IMR-90 (cell line): ENCODE measurements at regions not wholly inside any gene's neighbourhood (a gene's known extent, or its start where the extent isn't known, plus 50 kb on each side); places are given as distances from the start of the nearest gene placed in this dataset.

Experiments used
- ATAC-seq: fragments of 200-7000 bp; cut with Tn5 transposase; 2 replicates; pipeline ENCODE4 v1.9.1; 2020; ENCODE audit warnings: low read depth, mild to moderate bottlenecking, moderate library complexity
- BruUV-seq: library from RNA; stranded (reverse); fragments of 400-500 nt; replicated peaks from 2 replicates; lab custom pipeline; 2021; lab: Mats Ljungman, UMichigan
- CTCF ChIA-PET: fragments of 300-600 bp; formaldehyde crosslinking; extraction: SDS; loops from one replicate; lab custom pipeline; 2021; ENCODE audit warnings: antibody characterized with exemption; lab: Yijun Ruan, JAX
- POLR2A ChIA-PET: fragments of 300-600 bp; sonication (Branson Sonifier 250); formaldehyde crosslinking; loops from one replicate; lab custom pipeline; 2022; ENCODE audit warnings: antibody characterized with exemption; ENCODE audit not compliant: unreplicated experiment; lab: Charles Lee
- DNase-seq: peaks from one replicate; pipeline ENCODE4 v3.0.0; 2013
- H2AFZ ChIP-seq: replicated peaks from 2 replicates; pipeline ENCODE3; 2013; ENCODE audit warnings: low read length, mild to moderate bottlenecking; ENCODE audit not compliant: poor library complexity
- H2AK5ac ChIP-seq: 2 replicates; pipeline ENCODE4 v1.6.1; 2013; ENCODE audit warnings: low read depth, low read length, inconsistent platforms
- H2AK9ac ChIP-seq: replicated peaks from 2 replicates; pipeline ENCODE3; 2013; ENCODE audit warnings: mild to moderate bottlenecking, low read depth, low read length, moderate library complexity; ENCODE audit not compliant: poor library complexity
- H2BK120ac ChIP-seq: 2 replicates; pipeline ENCODE4 v1.6.1; 2013; ENCODE audit warnings: low read depth, low read length, inconsistent platforms
- H2BK15ac ChIP-seq: 3 replicates; pipeline ENCODE4 v1.6.1; 2013; ENCODE audit warnings: low read depth, low read length, inconsistent platforms
- H2BK20ac ChIP-seq: 2 replicates; pipeline ENCODE4 v1.6.1; 2013; ENCODE audit warnings: low read depth, mild to moderate bottlenecking, inconsistent platforms, low read length, moderate library complexity
- H2BK5ac ChIP-seq: 2 replicates; pipeline ENCODE4 v1.6.1; 2013; ENCODE audit warnings: mild to moderate bottlenecking, low read depth, low read length, inconsistent platforms; ENCODE audit not compliant: poor library complexity, severe bottlenecking
- H3K14ac ChIP-seq: replicated peaks from 2 replicates; pipeline ENCODE4 v1.6.1; 2013; ENCODE audit warnings: low read depth, low read length, inconsistent platforms
- H3K18ac ChIP-seq: 2 replicates; pipeline ENCODE4 v1.6.1; 2013; ENCODE audit warnings: low read depth, low read length, control low read depth
- H3K23ac ChIP-seq: 2 replicates; pipeline ENCODE4 v1.6.1; 2013; ENCODE audit warnings: low read depth, low read length, inconsistent platforms
- H3K27ac ChIP-seq: 2 replicates; pipeline ENCODE4 v1.5.1; 2013; ENCODE audit warnings: mild to moderate bottlenecking, control low read depth, low read length; ENCODE audit not compliant: insufficient read depth
- H3K27me3 ChIP-seq: 2 replicates; pipeline ENCODE4 v1.6.1; 2013; ENCODE audit warnings: low read length; ENCODE audit not compliant: control insufficient read depth, insufficient read depth
- H3K36me3 ChIP-seq: 2 replicates; pipeline ENCODE4 v1.6.1; 2013; ENCODE audit warnings: low read length, mixed read lengths; ENCODE audit not compliant: control insufficient read depth, insufficient read depth
- H3K4ac ChIP-seq: 2 replicates; pipeline ENCODE4 v1.6.1; 2013; ENCODE audit warnings: low read depth, low read length, inconsistent platforms
- H3K4me1 ChIP-seq: 2 replicates; pipeline ENCODE4 v1.6.1; 2013; ENCODE audit warnings: low read length, mixed read lengths; ENCODE audit not compliant: control insufficient read depth, insufficient read depth
- H3K4me2 ChIP-seq: 2 replicates; pipeline ENCODE4 v1.6.1; 2013; ENCODE audit warnings: low read depth, mild to moderate bottlenecking, control low read depth, low read length, moderate library complexity
- H3K4me3 ChIP-seq: 2 replicates; pipeline ENCODE4 v1.5.1; 2013; ENCODE audit warnings: low read depth, mild to moderate bottlenecking, control low read depth, low read length, moderate library complexity; ENCODE audit not compliant: insufficient read depth
- H3K56ac ChIP-seq: 2 replicates; pipeline ENCODE4 v1.6.1; 2013; ENCODE audit warnings: low read length, inconsistent platforms; ENCODE audit not compliant: insufficient read depth; ENCODE audit errors: extremely low read depth
- H3K79me1 ChIP-seq, 2 experiments: 2 replicates each; pipeline ENCODE4 v1.6.1; 2013; ENCODE audit warnings: low read length in 2 of 2, inconsistent platforms in 1 of 2, low read depth in 1 of 2
- H3K9ac ChIP-seq: 2 replicates; pipeline ENCODE4 v1.6.1; 2013; ENCODE audit warnings: low read depth, low read length, control low read depth
- H3K9me1 ChIP-seq: 2 replicates; pipeline ENCODE4 v1.6.1; 2013; ENCODE audit warnings: low read length, inconsistent platforms; ENCODE audit not compliant: insufficient read depth
- H3K9me3 ChIP-seq: 2 replicates; pipeline ENCODE4 v1.6.1; 2013; ENCODE audit warnings: low read length; ENCODE audit not compliant: control insufficient read depth, insufficient read depth
- H4K20me1 ChIP-seq: 2 replicates; pipeline ENCODE4 v1.6.1; 2013; ENCODE audit warnings: low read length, inconsistent platforms; ENCODE audit not compliant: insufficient read depth
- H4K5ac ChIP-seq: 2 replicates; pipeline ENCODE4 v1.6.1; 2013; ENCODE audit warnings: mild to moderate bottlenecking, low read depth, low read length, control low read depth
- H4K8ac ChIP-seq, 2 experiments: 2 replicates each; pipeline ENCODE4 v1.6.1; 2013; ENCODE audit warnings: low read depth in 2 of 2, low read length in 2 of 2, control low read depth in 1 of 2, inconsistent platforms in 1 of 2
- H4K91ac ChIP-seq: 2 replicates; pipeline ENCODE4 v1.6.1; 2013; ENCODE audit warnings: low read depth, low read length, inconsistent platforms; ENCODE audit not compliant: insufficient read depth
- BHLHE40 ChIP-seq: fragments of 150-350 bp; IDR thresholded peaks from 2 replicates; pipeline ENCODE4 v1.6.1; 2016; ENCODE audit warnings: mild to moderate bottlenecking, low read depth, low read length
- CEBPB ChIP-seq: IDR thresholded peaks from 2 replicates; pipeline ENCODE4 v1.6.1; 2012; ENCODE audit warnings: low read depth, low read length, improper control_type of control experiment
- CHD1 ChIP-seq: IDR thresholded peaks from 2 replicates; pipeline ENCODE4 v1.6.1; 2012; ENCODE audit warnings: low read depth, low read length, improper control_type of control experiment
- ELK1 ChIP-seq: fragments of 150-350 bp; IDR thresholded peaks from 2 replicates; pipeline ENCODE4 v1.6.1; 2016; ENCODE audit warnings: low read depth, mild to moderate bottlenecking, low read length, moderate library complexity, borderline replicate concordance
- FOS ChIP-seq: fragments of 150-350 bp; IDR thresholded peaks from 2 replicates; pipeline ENCODE4 v1.6.1; 2016; ENCODE audit warnings: low read depth, low read length
- MAFK ChIP-seq: IDR thresholded peaks from 2 replicates; pipeline ENCODE4 v1.6.1; 2012; ENCODE audit warnings: low read depth, low read length, improper control_type of control experiment
- MAZ ChIP-seq: IDR thresholded peaks from 2 replicates; pipeline ENCODE4 v1.6.1; 2012; ENCODE audit warnings: low read depth, mild to moderate bottlenecking, low read length, improper control_type of control experiment, moderate library complexity, borderline replicate concordance
- MXI1 ChIP-seq: IDR thresholded peaks from 2 replicates; pipeline ENCODE4 v1.6.1; 2012; ENCODE audit warnings: low read depth, mild to moderate bottlenecking, low read length, moderate library complexity, borderline replicate concordance
- NFE2L2 ChIP-seq: fragments of 150-350 bp; IDR thresholded peaks from 2 replicates; pipeline ENCODE4 v1.6.1; 2016; ENCODE audit warnings: low read depth, mild to moderate bottlenecking, low read length
- POLR2A ChIP-seq: IDR thresholded peaks from 2 replicates; pipeline ENCODE4 v1.6.1; 2012; ENCODE audit warnings: mild to moderate bottlenecking, low read depth, low read length
- RAD21 ChIP-seq: IDR thresholded peaks from 2 replicates; pipeline ENCODE4 v1.6.1; 2012; ENCODE audit warnings: low read length, improper control_type of control experiment
- RCOR1 ChIP-seq: IDR thresholded peaks from 2 replicates; pipeline ENCODE4 v1.6.1; 2012; ENCODE audit warnings: mild to moderate bottlenecking, low read length, improper control_type of control experiment; ENCODE audit not compliant: insufficient replicate concordance
- RFX5 ChIP-seq: IDR thresholded peaks from 2 replicates; pipeline ENCODE4 v1.8.0; 2012; ENCODE audit warnings: low read depth, mild to moderate bottlenecking, low read length, moderate library complexity
- SMC3 ChIP-seq: fragments of 150-350 bp; IDR thresholded peaks from 2 replicates; pipeline ENCODE4 v1.6.1; 2016; ENCODE audit warnings: low read depth, mild to moderate bottlenecking, antibody characterized with exemption, low read length, moderate library complexity
- USF2 ChIP-seq: fragments of 150-350 bp; IDR thresholded peaks from 2 replicates; pipeline ENCODE4 v1.6.1; 2017; ENCODE audit warnings: mild to moderate bottlenecking, antibody characterized with exemption, low read length, low read depth
- WGBS, 2 experiments: methylation state at CpG; one replicate each; pipeline versions ENCODE4 v1.1.5 to v1.1.7; 2013; ENCODE audit warnings: missing lambda C conversion rate in 2 of 2; ENCODE audit not compliant: insufficient read length in 1 of 2; ENCODE audit errors: extremely low coverage in 2 of 2; 5-methylcytosine and 5-hydroxymethylcytosine counted together
- dilution Hi-C: fragments of 300-500 bp; cut with HindIII; formaldehyde crosslinking; loops from one replicate; pipeline ENCODE4 v1.14.3; 2018; ENCODE audit warnings: low sequenced_read_pairs; ENCODE audit not compliant: unreplicated experiment
- in situ Hi-C: fragments of 300-500 bp; cut with MboI; formaldehyde crosslinking; loops from 3 replicates; pipeline ENCODE4 v1.14.3; 2019; ENCODE audit warnings: low sequenced_read_pairs, inconsistent platforms, mixed read lengths
- intact Hi-C: fragments of 100-400 bp; cut with micrococcal nuclease; formaldehyde crosslinking; loops from 2 replicates; pipeline ENCODE4 v1.10.0; 2022
- TF ChIP-seq, protein P1 (sequence below): conservative IDR thresholded peaks from 2 replicates; pipeline ENCODE4 v1.5.1; 2012; ENCODE audit warnings: mild to moderate bottlenecking, low read depth, low read length, improper control_type of control experiment

DNA sequence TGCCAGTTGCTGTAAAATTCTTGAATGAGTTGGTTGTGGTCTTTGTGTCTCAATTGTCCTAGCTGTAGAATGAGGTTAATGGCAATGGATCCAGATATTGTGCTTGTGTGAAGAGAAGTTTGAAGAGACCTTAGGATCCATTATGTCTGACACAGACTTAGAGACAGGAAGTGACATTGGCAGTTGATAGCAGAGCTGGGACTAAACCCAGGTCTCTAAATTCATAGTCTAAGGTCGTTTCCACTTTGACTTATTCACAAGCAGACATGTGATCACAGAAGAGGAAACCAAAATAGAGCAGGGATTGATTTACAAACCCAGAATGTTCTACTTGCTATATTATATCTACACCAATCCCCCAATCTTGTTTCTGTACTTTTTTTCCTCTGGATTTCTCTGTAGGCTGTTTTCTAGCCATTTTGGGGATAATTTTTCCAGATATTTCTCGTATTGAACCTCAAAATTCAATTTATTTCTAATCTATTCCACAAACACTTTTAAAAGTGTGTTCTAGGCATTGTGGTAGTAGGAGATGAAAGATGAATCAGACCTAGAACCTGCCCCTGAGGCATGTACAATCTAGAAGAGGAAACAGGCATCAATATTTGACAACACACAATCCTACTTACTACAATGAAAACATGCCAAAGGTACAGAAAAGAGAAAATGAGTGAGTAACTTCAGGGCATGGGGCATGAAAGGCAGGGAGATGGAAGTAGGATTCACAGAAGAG lies 123.3 kb downstream of the NFKBIZ start:
- TF ChIP-seq RCOR1 = no peak
- no peak for TF ChIP-seq MAFK
- TF ChIP-seq USF2 = no peak
- TF ChIP-seq, protein P1, sequence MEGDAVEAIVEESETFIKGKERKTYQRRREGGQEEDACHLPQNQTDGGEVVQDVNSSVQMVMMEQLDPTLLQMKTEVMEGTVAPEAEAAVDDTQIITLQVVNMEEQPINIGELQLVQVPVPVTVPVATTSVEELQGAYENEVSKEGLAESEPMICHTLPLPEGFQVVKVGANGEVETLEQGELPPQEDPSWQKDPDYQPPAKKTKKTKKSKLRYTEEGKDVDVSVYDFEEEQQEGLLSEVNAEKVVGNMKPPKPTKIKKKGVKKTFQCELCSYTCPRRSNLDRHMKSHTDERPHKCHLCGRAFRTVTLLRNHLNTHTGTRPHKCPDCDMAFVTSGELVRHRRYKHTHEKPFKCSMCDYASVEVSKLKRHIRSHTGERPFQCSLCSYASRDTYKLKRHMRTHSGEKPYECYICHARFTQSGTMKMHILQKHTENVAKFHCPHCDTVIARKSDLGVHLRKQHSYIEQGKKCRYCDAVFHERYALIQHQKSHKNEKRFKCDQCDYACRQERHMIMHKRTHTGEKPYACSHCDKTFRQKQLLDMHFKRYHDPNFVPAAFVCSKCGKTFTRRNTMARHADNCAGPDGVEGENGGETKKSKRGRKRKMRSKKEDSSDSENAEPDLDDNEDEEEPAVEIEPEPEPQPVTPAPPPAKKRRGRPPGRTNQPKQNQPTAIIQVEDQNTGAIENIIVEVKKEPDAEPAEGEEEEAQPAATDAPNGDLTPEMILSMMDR = no peak
- no peak for TF ChIP-seq BHLHE40
- no peak for TF ChIP-seq ELK1
- TF ChIP-seq POLR2A = no peak
- no peak for TF ChIP-seq FOS
- no peak for TF ChIP-seq SMC3
- TF ChIP-seq RFX5 = no peak
- TF ChIP-seq RAD21 = no peak
- TF ChIP-seq MAZ = no peak
- no peak for TF ChIP-seq CEBPB
- TF ChIP-seq CHD1 = no peak
- TF ChIP-seq MXI1 = no peak
- no peak for TF ChIP-seq NFE2L2
- H3K27ac ChIP-seq = no peak overlapping the region
- 0 out of 2 replicates have a peak overlapping the region, but pooled peaks have one; percentile 45 for H3K18ac ChIP-seq
- DNase-seq = no peak
- no peak overlapping the region for H3K23ac ChIP-seq
- no peaks in the 10 kb centered on the region for H3K36me3 ChIP-seq
- no peaks in the 10 kb centered on the region for H3K27me3 ChIP-seq
- no peak overlapping the region for H2BK5ac ChIP-seq
- ChIA-PET CTCF (no interaction called here), POLR2A (no interaction called here)
- H4K5ac ChIP-seq = no peak overlapping the region
- intact Hi-C loops (no loop called here), in situ Hi-C loops (no loop called here), dilution Hi-C loops (no loop called here)
- no peak for ATAC-seq
- no peaks in the 10 kb centered on the region for H3K4me1 ChIP-seq
- H3K4me2 ChIP-seq = no peak overlapping the region
- H4K8ac ChIP-seq = no peak overlapping the region
- no CpG with 5 or more reads among the region's 2 CpGs for WGBS, 2 experiments
- H3K4me3 ChIP-seq = no peak overlapping the region
- H3K9me3 ChIP-seq = no peaks in the 10 kb centered on the region
- H3K4ac ChIP-seq = no peak overlapping the region
- H2AK9ac ChIP-seq = no peak overlapping the region
- no TSS peak for BruUV-seq
- no peak overlapping the region for H2BK120ac ChIP-seq
- H3K79me1 ChIP-seq = no peaks in the 10 kb centered on the region
- H2AFZ ChIP-seq = no peak overlapping the region
- H3K56ac ChIP-seq = no peak overlapping the region
- no peak overlapping the region for H2AK5ac ChIP-seq
- H2BK20ac ChIP-seq = no peak overlapping the region
- H4K91ac ChIP-seq = no peak overlapping the region
- H2BK15ac ChIP-seq = no peak overlapping the region
- H3K14ac ChIP-seq = no peak overlapping the region
- no peaks in the 10 kb centered on the region for H3K9me1 ChIP-seq
- H3K9ac ChIP-seq = no peak overlapping the region
- no peaks in the 10 kb centered on the region for H4K20me1 ChIP-seq
